Caco-2 (cell line): ENCODE measurements at regions not wholly inside any gene's neighbourhood (a gene's known extent, or its start where the extent isn't known, plus 50 kb on each side); places are given as distances from the start of the nearest gene placed in this dataset.

Experiments
- BruUV-seq: library from RNA; stranded (reverse); fragments of 400-500 nt; replicated peaks from 2 replicates; lab custom pipeline; 2021; lab: Mats Ljungman, UMichigan
- CTCF ChIA-PET: fragments of 300-600 bp; sonication (Branson Sonifier 250); formaldehyde crosslinking; loops from one replicate; lab custom pipeline; 2022; ENCODE audit warnings: antibody characterized with exemption; lab: Charles Lee
- POLR2A ChIA-PET: fragments of 300-600 bp; sonication (Branson Sonifier 250); formaldehyde crosslinking; loops from one replicate; lab custom pipeline; 2022; ENCODE audit warnings: antibody characterized with exemption; lab: Charles Lee
- DNase-seq, 2 experiments: peaks; one replicate each; pipeline versions ENCODE4 v3.0.0 to v3.0.0-alpha.2; 2020 to 2022
- H3K27me3 ChIP-seq: replicated peaks from 2 replicates; pipeline ENCODE4 v1.6.0; 2011; ENCODE audit warnings: low read length; ENCODE audit not compliant: control insufficient read depth, insufficient read depth
- H3K36me3 ChIP-seq: 2 replicates; pipeline ENCODE4 v1.5.1; 2011; ENCODE audit warnings: low read length; ENCODE audit not compliant: control insufficient read depth, insufficient read depth
- H3K4me1 ChIP-seq: fragments of 250-450 bp; sonication (Bioruptor Pico); 2 replicates; pipeline ENCODE4 v1.5.1; 2020; ENCODE audit warnings: mild to moderate bottlenecking
- H3K4me3 ChIP-seq: 2 replicates; pipeline ENCODE4 v1.5.1; 2011; ENCODE audit warnings: low read depth, mild to moderate bottlenecking, control low read depth, low read length
- H3K9me3 ChIP-seq: fragments of 250-450 bp; sonication (Bioruptor Pico); 2 replicates; pipeline ENCODE4 v1.5.1; 2020; ENCODE audit warnings: mild to moderate bottlenecking, moderate library complexity
- H3K27ac Mint-ChIP-seq: one replicate; pipeline ENCODE4 v1.8.0; 2022; ENCODE audit warnings: mixed read lengths; ENCODE audit not compliant: unreplicated experiment
- H3K27me3 Mint-ChIP-seq: one replicate; pipeline ENCODE4 v1.8.0; 2022; ENCODE audit warnings: mixed read lengths; ENCODE audit not compliant: insufficient read depth, unreplicated experiment
- H3K36me3 Mint-ChIP-seq: one replicate; pipeline ENCODE4 v1.8.0; 2022; ENCODE audit warnings: mild to moderate bottlenecking, mixed read lengths; ENCODE audit not compliant: insufficient read depth, unreplicated experiment
- H3K4me1 Mint-ChIP-seq: one replicate; pipeline ENCODE4 v1.8.0; 2022; ENCODE audit warnings: low read depth, mixed read lengths; ENCODE audit not compliant: unreplicated experiment
- H3K4me3 Mint-ChIP-seq: one replicate; pipeline ENCODE4 v1.8.0; 2022; ENCODE audit warnings: mild to moderate bottlenecking, moderate library complexity, mixed read lengths; ENCODE audit not compliant: unreplicated experiment
- H3K9me3 Mint-ChIP-seq: one replicate; pipeline ENCODE4 v1.8.0; 2022; ENCODE audit warnings: mixed read lengths; ENCODE audit not compliant: unreplicated experiment
- intact Hi-C: fragments of 100-400 bp; cut with micrococcal nuclease; formaldehyde crosslinking; loops from one replicate; pipeline ENCODE4 v1.10.0; 2022; ENCODE audit not compliant: unreplicated experiment
- TF ChIP-seq, protein P1 (sequence below), 2 experiments: fragments of 200-600 bp in 1 of 2; IDR thresholded peaks; 1 replicate in 1 of 2; 2 replicates in 1 of 2; pipeline versions ENCODE4 v1.5.1 to v1.8.0; 2011 to 2022; ENCODE audit warnings: antibody characterized with exemption in 1 of 2, control low read depth in 1 of 2, inconsistent platforms in 1 of 2, low read depth in 1 of 2, low read length in 1 of 2, mild to moderate bottlenecking in 1 of 2, moderate library complexity in 1 of 2; ENCODE audit not compliant: insufficient read depth in 1 of 2, severe bottlenecking in 1 of 2, unreplicated experiment in 1 of 2

DNA sequence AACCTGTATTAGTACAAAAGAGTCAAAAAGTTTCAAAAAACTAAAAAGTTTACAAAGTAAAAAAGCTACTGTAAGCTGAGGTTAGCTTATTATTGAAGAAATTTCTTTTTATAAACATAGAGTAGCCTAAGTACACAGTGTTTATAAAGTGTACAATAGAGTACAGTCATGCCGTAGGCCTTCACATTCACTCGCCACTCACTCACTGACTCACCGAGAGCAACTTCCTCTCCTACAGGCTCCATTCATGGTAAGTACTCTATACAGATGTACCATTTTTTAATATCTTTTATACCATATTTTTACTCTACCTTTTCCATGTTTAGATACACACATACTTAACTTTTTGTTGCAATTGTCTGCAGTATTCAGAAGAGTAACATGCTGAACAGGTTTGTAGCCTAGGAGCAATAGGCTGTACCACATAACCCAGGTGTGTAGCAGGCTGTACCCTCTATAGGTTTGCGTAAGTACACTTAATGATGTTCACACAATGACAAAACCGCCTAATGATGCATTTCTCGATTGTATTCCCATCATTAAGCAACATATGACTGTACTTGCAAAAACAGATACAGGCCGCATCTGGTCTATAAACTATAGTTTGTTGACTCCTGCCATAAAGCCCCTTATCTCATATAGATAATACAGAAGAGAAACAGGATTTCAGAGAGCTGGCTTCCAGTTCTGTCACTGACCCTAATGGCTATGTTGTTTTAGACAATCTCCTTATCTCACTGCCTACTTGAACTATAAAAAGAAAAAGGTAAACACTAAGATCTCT is 438.8 kb downstream of the HTR7 start:
- DNase-seq: peak; percentile 45 to 57

DNA sequence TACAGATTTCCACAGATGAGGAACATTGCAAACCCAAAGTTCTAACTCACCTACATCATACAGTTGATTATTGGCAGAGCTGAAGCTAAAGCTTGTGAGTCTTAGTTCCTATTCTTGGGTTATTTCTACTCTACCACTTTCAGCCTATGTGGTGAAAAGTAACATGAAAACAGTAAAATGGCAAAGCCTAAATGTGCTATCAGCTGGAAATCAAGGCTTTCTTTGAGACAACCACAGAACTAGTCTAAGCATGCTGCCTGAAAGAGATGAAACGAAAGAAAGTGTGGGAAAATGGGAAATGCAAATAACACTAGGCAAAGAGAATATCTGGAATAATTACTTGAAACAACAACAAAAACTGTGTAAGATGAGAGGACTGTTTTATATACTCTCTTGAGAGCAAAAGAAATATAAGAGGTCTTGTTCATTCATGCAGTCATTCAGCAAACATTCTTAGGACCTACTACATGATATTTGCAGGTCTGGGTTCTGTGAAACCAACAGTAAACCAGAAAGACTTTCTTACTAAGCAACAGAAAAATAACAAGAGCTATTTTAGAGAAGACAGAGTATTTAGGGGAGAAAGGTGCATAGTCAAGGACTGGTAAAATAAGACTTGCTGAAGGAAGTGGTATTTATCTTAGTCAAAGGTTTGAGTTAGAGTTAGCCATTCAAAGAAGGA is 437.1 kb downstream of the HTR7 start:
- ChIA-PET CTCF (no interaction called here), POLR2A (no interaction called here)
- intact Hi-C loops: no loop called here
- Histone ChIP-seq H3K4me1 (peaks cover 19% of the 10 kb centered on the region), H3K27me3 (no peaks in the 10 kb centered on the region), H3K36me3 (no peaks in the 10 kb centered on the region), H3K9me3 (no peaks in the 10 kb centered on the region; the same call in 1 of the 2 replicates), H3K4me3 (no peak overlapping the region)
- Mint-ChIP-seq H3K4me3 (no peak overlapping the region), H3K27ac (no peak overlapping the region), H3K4me1 (peaks cover 5% of the 10 kb centered on the region), H3K27me3 (no peaks in the 10 kb centered on the region), H3K9me3 (peaks cover 16% of the 10 kb centered on the region), H3K36me3 (no peaks in the 10 kb centered on the region)
- no peak for DNase-seq
- no TSS peak for BruUV-seq
- TF ChIP-seq, protein P1, sequence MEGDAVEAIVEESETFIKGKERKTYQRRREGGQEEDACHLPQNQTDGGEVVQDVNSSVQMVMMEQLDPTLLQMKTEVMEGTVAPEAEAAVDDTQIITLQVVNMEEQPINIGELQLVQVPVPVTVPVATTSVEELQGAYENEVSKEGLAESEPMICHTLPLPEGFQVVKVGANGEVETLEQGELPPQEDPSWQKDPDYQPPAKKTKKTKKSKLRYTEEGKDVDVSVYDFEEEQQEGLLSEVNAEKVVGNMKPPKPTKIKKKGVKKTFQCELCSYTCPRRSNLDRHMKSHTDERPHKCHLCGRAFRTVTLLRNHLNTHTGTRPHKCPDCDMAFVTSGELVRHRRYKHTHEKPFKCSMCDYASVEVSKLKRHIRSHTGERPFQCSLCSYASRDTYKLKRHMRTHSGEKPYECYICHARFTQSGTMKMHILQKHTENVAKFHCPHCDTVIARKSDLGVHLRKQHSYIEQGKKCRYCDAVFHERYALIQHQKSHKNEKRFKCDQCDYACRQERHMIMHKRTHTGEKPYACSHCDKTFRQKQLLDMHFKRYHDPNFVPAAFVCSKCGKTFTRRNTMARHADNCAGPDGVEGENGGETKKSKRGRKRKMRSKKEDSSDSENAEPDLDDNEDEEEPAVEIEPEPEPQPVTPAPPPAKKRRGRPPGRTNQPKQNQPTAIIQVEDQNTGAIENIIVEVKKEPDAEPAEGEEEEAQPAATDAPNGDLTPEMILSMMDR (IDR thresholded peaks at IDR 0.05; ENCODE audit: insufficient read depth in 1 of 2, low read depth in 1 of 2, low read length in 1 of 2, severe bottlenecking in 1 of 2, unreplicated experiment in 1 of 2): no peak

More for the DNA sequence above, 438.8 kb downstream of the HTR7 start:
- H3K27me3 ChIP-seq: no peaks in the 10 kb centered on the region; the same call in 1 of the 2 replicates
- H3K9me3 Mint-ChIP-seq: peaks cover 13% of the 10 kb centered on the region
- TF ChIP-seq, protein P1 (IDR thresholded peaks at IDR 0.05; ENCODE audit: insufficient read depth in 1 of 2, low read depth in 1 of 2, low read length in 1 of 2, severe bottlenecking in 1 of 2, unreplicated experiment in 1 of 2): no peak
- H3K4me3 ChIP-seq: no peak overlapping the region
- H3K27me3 Mint-ChIP-seq: no peaks in the 10 kb centered on the region
- H3K36me3 ChIP-seq: no peaks in the 10 kb centered on the region
- no TSS peak for BruUV-seq
- no peaks in the 10 kb centered on the region for H3K36me3 Mint-ChIP-seq
- intact Hi-C loops: no loop called here
- no peak overlapping the region for H3K27ac Mint-ChIP-seq
- peaks cover 5% of the 10 kb centered on the region for H3K4me1 Mint-ChIP-seq
- ChIA-PET CTCF (no interaction called here), POLR2A (no interaction called here)
- no peak overlapping the region for H3K4me3 Mint-ChIP-seq
- H3K9me3 ChIP-seq: no peaks in the 10 kb centered on the region; the same call in 1 of the 2 replicates
- peaks cover 19% of the 10 kb centered on the region for H3K4me1 ChIP-seq

DNA sequence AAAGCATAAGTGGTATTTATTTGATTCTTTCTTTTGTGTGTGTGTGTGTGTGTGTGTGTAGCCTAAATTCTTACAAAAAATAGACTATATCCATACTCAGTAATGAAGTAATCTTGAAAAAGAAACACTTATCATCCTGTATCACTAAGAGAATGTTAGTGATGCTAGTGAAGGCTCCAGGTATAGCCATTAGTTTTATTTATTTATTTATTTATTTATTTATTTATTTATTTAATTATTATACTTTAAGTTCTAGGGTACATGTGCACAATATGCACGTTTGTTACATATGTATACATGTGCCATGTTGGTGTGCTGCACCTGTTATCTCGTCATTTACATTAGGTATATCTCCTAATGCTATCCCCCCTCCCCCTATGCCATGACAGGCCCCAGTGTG is 436.0 kb downstream of the HTR7 start:
- Histone ChIP-seq H3K36me3 (no peaks in the 10 kb centered on the region), H3K4me1 (peaks cover 17% of the 10 kb centered on the region), H3K9me3 (no peaks in the 10 kb centered on the region; the same call in 1 of the 2 replicates), H3K27me3 (no peaks in the 10 kb centered on the region), H3K4me3 (no peak overlapping the region)
- ChIA-PET CTCF (no interaction called here), POLR2A (no interaction called here)
- H3K9me3 Mint-ChIP-seq: peaks cover 16% of the 10 kb centered on the region
- no peak overlapping the region for H3K27ac Mint-ChIP-seq
- H3K4me3 Mint-ChIP-seq: no peak overlapping the region
- intact Hi-C loops: no loop called here
- TF ChIP-seq, protein P1 (IDR thresholded peaks at IDR 0.05; ENCODE audit: insufficient read depth in 1 of 2, low read depth in 1 of 2, low read length in 1 of 2, severe bottlenecking in 1 of 2, unreplicated experiment in 1 of 2): no peak
- no peak for DNase-seq
- H3K27me3 Mint-ChIP-seq: no peaks in the 10 kb centered on the region
- H3K36me3 Mint-ChIP-seq: no peaks in the 10 kb centered on the region
- no TSS peak for BruUV-seq
- H3K4me1 Mint-ChIP-seq: peaks cover 5% of the 10 kb centered on the region
